ENCODE measurements at regions not wholly inside any gene's neighbourhood (a gene's known extent, or its start where the extent isn't known, plus 50 kb on each side); places are given as distances from the start of the nearest gene placed in this dataset.

- H3K27me3 Mint-ChIP-seq: no peaks in the 10 kb centered on the region
- no peak overlapping the region for H3K27ac Mint-ChIP-seq
- H3K9me3 Mint-ChIP-seq: no peaks in the 10 kb centered on the region
- H3K4me1 Mint-ChIP-seq: no peaks in the 10 kb centered on the region
- no peaks in the 10 kb centered on the region for H3K36me3 Mint-ChIP-seq
- H3K4me3 Mint-ChIP-seq: no peak overlapping the region
Measured at GRCh38 chr6:6882592-6882991, 225.2 kb upstream of the RREB1 start.

GRCh38 chr6:6883011-6883410, 224.8 kb upstream of the RREB1 start:
- H3K27ac Mint-ChIP-seq: no peak overlapping the region
- H3K4me1 Mint-ChIP-seq: no peaks in the 10 kb centered on the region
- no peaks in the 10 kb centered on the region for H3K36me3 Mint-ChIP-seq
- H3K4me3 Mint-ChIP-seq: no peak overlapping the region
- H3K27me3 Mint-ChIP-seq: no peaks in the 10 kb centered on the region
- H3K9me3 Mint-ChIP-seq: no peaks in the 10 kb centered on the region

- H3K4me1 Mint-ChIP-seq: no peaks in the 10 kb centered on the region
- no peaks in the 10 kb centered on the region for H3K27me3 Mint-ChIP-seq
- H3K36me3 Mint-ChIP-seq: no peaks in the 10 kb centered on the region
- H3K27ac Mint-ChIP-seq: no peak overlapping the region
- no peak overlapping the region for H3K4me3 Mint-ChIP-seq
- H3K9me3 Mint-ChIP-seq: no peaks in the 10 kb centered on the region
Measured at GRCh38 chr6:6884193-6884627, 223.6 kb upstream of the RREB1 start.

GRCh38 chr6:6884916-6885315, 222.8 kb upstream of the RREB1 start:
- Mint-ChIP-seq H3K4me3 (no peak overlapping the region), H3K36me3 (no peaks in the 10 kb centered on the region), H3K4me1 (no peaks in the 10 kb centered on the region), H3K27me3 (no peaks in the 10 kb centered on the region), H3K9me3 (no peaks in the 10 kb centered on the region), H3K27ac (no peak overlapping the region)

GRCh38 chr6:6885521-6886170, 222.1 kb upstream of the RREB1 start:
- H3K4me3 Mint-ChIP-seq: no peak overlapping the region
- H3K27ac Mint-ChIP-seq: no peak overlapping the region
- no peaks in the 10 kb centered on the region for H3K27me3 Mint-ChIP-seq
- no peaks in the 10 kb centered on the region for H3K9me3 Mint-ChIP-seq
- H3K36me3 Mint-ChIP-seq: no peaks in the 10 kb centered on the region
- no peaks in the 10 kb centered on the region for H3K4me1 Mint-ChIP-seq

- Mint-ChIP-seq H3K36me3 (no peaks in the 10 kb centered on the region), H3K27me3 (no peaks in the 10 kb centered on the region), H3K4me1 (no peaks in the 10 kb centered on the region), H3K4me3 (no peak overlapping the region), H3K27ac (no peak overlapping the region), H3K9me3 (no peaks in the 10 kb centered on the region)
Measured at GRCh38 chr6:6886171-6886885, 221.4 kb upstream of the RREB1 start.

GRCh38 chr6:6886886-6887285, 220.9 kb upstream of the RREB1 start:
- Mint-ChIP-seq H3K4me1 (peaks cover 5% of the 10 kb centered on the region), H3K27me3 (no peaks in the 10 kb centered on the region), H3K27ac (no peak overlapping the region), H3K4me3 (no peak overlapping the region), H3K9me3 (no peaks in the 10 kb centered on the region), H3K36me3 (no peaks in the 10 kb centered on the region)

GRCh38 chr6:6889601-6890000, 218.2 kb upstream of the RREB1 start:
- H3K27me3 Mint-ChIP-seq: no peaks in the 10 kb centered on the region
- no peak overlapping the region for H3K27ac Mint-ChIP-seq
- no peak overlapping the region for H3K4me3 Mint-ChIP-seq
- peaks cover 5% of the 10 kb centered on the region for H3K4me1 Mint-ChIP-seq
- H3K9me3 Mint-ChIP-seq: no peaks in the 10 kb centered on the region
- H3K36me3 Mint-ChIP-seq: no peaks in the 10 kb centered on the region

GRCh38 chr6:6890400-6890858, 217.3 kb upstream of the RREB1 start:
- no peak overlapping the region for H3K27ac Mint-ChIP-seq
- H3K36me3 Mint-ChIP-seq: no peaks in the 10 kb centered on the region
- H3K27me3 Mint-ChIP-seq: no peaks in the 10 kb centered on the region
- H3K4me3 Mint-ChIP-seq: no peak overlapping the region
- H3K9me3 Mint-ChIP-seq: no peaks in the 10 kb centered on the region
- peaks cover 5% of the 10 kb centered on the region for H3K4me1 Mint-ChIP-seq

GRCh38 chr6:6891125-6891721, 216.5 kb upstream of the RREB1 start:
- Mint-ChIP-seq H3K4me1 (peaks cover 5% of the 10 kb centered on the region), H3K27ac (no peak overlapping the region)

GRCh38 chr6:6891949-6892461, 215.8 kb upstream of the RREB1 start:
- H3K9me3 Mint-ChIP-seq: no peaks in the 10 kb centered on the region
- H3K4me3 Mint-ChIP-seq: no peak overlapping the region
- H3K27ac Mint-ChIP-seq: no peak overlapping the region
- no peaks in the 10 kb centered on the region for H3K36me3 Mint-ChIP-seq
- H3K27me3 Mint-ChIP-seq: no peaks in the 10 kb centered on the region
- H3K4me1 Mint-ChIP-seq: peaks cover 5% of the 10 kb centered on the region

More at GRCh38 chr6:6891125-6891721, 216.5 kb upstream of the RREB1 start:
- no peaks in the 10 kb centered on the region for H3K27me3 Mint-ChIP-seq
- no peaks in the 10 kb centered on the region for H3K36me3 Mint-ChIP-seq
- H3K4me3 Mint-ChIP-seq: no peak overlapping the region
- H3K9me3 Mint-ChIP-seq: no peaks in the 10 kb centered on the region

GRCh38 chr6:6892744-6893583, 214.8 kb upstream of the RREB1 start:
- no peaks in the 10 kb centered on the region for H3K27me3 Mint-ChIP-seq
- peaks cover 5% of the 10 kb centered on the region for H3K4me1 Mint-ChIP-seq
- no peaks in the 10 kb centered on the region for H3K9me3 Mint-ChIP-seq
- H3K4me3 Mint-ChIP-seq: no peak overlapping the region
- no peak overlapping the region for H3K27ac Mint-ChIP-seq
- H3K36me3 Mint-ChIP-seq: no peaks in the 10 kb centered on the region

- Mint-ChIP-seq H3K36me3 (no peaks in the 10 kb centered on the region), H3K4me1 (peaks cover 5% of the 10 kb centered on the region), H3K27ac (no peak overlapping the region), H3K27me3 (no peaks in the 10 kb centered on the region), H3K4me3 (no peak overlapping the region), H3K9me3 (no peaks in the 10 kb centered on the region)
Measured at GRCh38 chr6:6893701-6894100, 214.1 kb upstream of the RREB1 start.

GRCh38 chr6:6895929-6896328, 211.8 kb upstream of the RREB1 start:
- H3K4me3 Mint-ChIP-seq: no peak overlapping the region
- H3K27ac Mint-ChIP-seq: no peak overlapping the region
- H3K36me3 Mint-ChIP-seq: no peaks in the 10 kb centered on the region
- no peaks in the 10 kb centered on the region for H3K27me3 Mint-ChIP-seq
- H3K9me3 Mint-ChIP-seq: no peaks in the 10 kb centered on the region
- peaks cover 5% of the 10 kb centered on the region for H3K4me1 Mint-ChIP-seq

- H3K4me3 Mint-ChIP-seq: no peak overlapping the region
- H3K4me1 Mint-ChIP-seq: no peaks in the 10 kb centered on the region
- H3K9me3 Mint-ChIP-seq: no peaks in the 10 kb centered on the region
- no peaks in the 10 kb centered on the region for H3K36me3 Mint-ChIP-seq
- H3K27ac Mint-ChIP-seq: no peak overlapping the region
- H3K27me3 Mint-ChIP-seq: no peaks in the 10 kb centered on the region
Measured at GRCh38 chr6:6897140-6897539, 210.6 kb upstream of the RREB1 start.

Measured in activated naive CD4-positive, alpha-beta T cell treated with anti-CD3 and anti-CD28 coated beads, Interleukin-2, amount 50 U/mL, for 24 hours (primary cell).